Activated T-cell treated with anti-CD3 and anti-CD28 coated beads, Interleukin-2, amount 50 U/mL, for 72 hours (primary cell): ENCODE measurements at regions not wholly inside any gene's neighbourhood (a gene's known extent, or its start where the extent isn't known, plus 50 kb on each side); places are given as distances from the start of the nearest gene placed in this dataset.
"Not testable (repeated sequence)": the region's sequence is repeated elsewhere in the genome, so short reads cannot be mapped to it uniquely, and the experiment has no call there.

ENCODE experiments used
- ATAC-seq, 2 donors: fragments of 150-1000 bp; cut with Tn5 transposase; replicated peaks in 1 of 2; 2 replicates each; pipeline ENCODE4 v1.10.0; 2021; ENCODE audit warnings: moderate library complexity in 2 of 2, mild to moderate bottlenecking in 1 of 2
- DNase-seq, 2 donors: peaks; one replicate each; pipeline ENCODE4 v3.0.0; 2021 to 2022; ENCODE audit warnings: mixed read lengths in 1 of 2
- H3K27ac Mint-ChIP-seq: one replicate; pipeline ENCODE4 v1.8.0; 2022; ENCODE audit warnings: mild to moderate bottlenecking, moderate library complexity, mixed read lengths
- H3K27me3 Mint-ChIP-seq: one replicate; pipeline ENCODE4 v1.8.0; 2022; ENCODE audit warnings: low read depth, mixed read lengths
- H3K36me3 Mint-ChIP-seq, 2 donors: one replicate each; pipeline ENCODE4 v1.8.0; 2022; ENCODE audit warnings: mixed read lengths in 2 of 2, mild to moderate bottlenecking in 1 of 2; ENCODE audit not compliant: insufficient read depth in 2 of 2
- H3K4me1 Mint-ChIP-seq: one replicate; pipeline ENCODE4 v1.8.0; 2022; ENCODE audit warnings: low read depth, mixed read lengths
- H3K4me3 Mint-ChIP-seq, 2 donors: one replicate each; pipeline ENCODE4 v1.8.0; 2022; ENCODE audit warnings: mild to moderate bottlenecking in 2 of 2, mixed read lengths in 2 of 2, moderate library complexity in 2 of 2
- H3K9me3 Mint-ChIP-seq, 2 donors: one replicate each; pipeline ENCODE4 v1.8.0; 2022; ENCODE audit warnings: mixed read lengths in 2 of 2

DNA sequence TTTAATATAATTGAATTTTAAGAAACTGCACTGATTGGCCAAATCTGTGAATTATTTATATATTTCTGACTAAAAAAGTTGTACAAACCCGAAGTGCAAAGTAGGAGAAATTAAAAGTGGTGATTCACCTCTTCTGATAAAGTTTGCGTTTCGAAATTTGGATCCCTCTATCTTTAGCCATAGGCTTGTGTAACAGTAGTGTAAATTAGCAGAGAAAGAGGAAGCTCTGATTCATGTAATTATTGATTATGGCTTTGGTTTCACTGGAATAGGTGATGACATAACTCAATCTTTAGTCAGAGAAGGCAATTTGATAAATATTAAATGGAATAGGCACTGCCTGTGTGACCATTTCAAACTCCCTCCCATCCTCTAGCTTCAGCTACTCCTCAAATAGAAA lies 717.8 kb upstream of the PCDH7 start:
- Mint-ChIP-seq H3K36me3 (no peaks in the 10 kb centered on the region), H3K4me1 (no peaks in the 10 kb centered on the region), H3K9me3 (peaks cover 4 to 7% of the 10 kb centered on the region in 2 donors), H3K27me3 (no peaks in the 10 kb centered on the region), H3K4me3 (no peak overlapping the region), H3K27ac (no peak overlapping the region)
- ATAC-seq: no peak
- no peak for DNase-seq

DNA sequence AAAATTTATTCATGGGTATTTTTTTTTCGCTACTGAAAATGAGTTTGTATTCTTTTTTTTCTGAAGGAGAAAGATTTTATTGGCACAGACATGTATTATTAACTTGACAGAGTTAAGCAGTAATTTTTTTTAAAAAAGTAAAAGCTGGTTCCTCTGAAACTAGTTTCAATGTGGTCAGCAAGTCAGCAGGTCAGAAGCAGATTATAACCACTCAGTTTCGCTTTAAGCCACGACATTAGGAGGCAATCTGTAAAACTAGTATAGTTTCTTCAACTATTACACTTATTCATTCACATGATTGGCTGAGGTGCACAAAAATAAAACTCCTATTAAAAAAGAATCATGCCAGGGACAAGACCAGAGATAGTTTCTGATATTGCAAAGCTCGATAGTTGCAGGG lies 714.2 kb upstream of the PCDH7 start:
- H3K4me3 Mint-ChIP-seq: no peak overlapping the region
- ATAC-seq: no peak
- H3K27me3 Mint-ChIP-seq: no peaks in the 10 kb centered on the region
- peaks cover 6 to 10% of the 10 kb centered on the region in 2 donors for H3K9me3 Mint-ChIP-seq
- H3K27ac Mint-ChIP-seq: no peak overlapping the region
- no peaks in the 10 kb centered on the region for H3K36me3 Mint-ChIP-seq
- H3K4me1 Mint-ChIP-seq: no peaks in the 10 kb centered on the region
- no peak for DNase-seq

- DNase-seq (no peak), ATAC-seq (no peak)
- Mint-ChIP-seq H3K27me3 (no peaks in the 10 kb centered on the region), H3K4me1 (no peaks in the 10 kb centered on the region), H3K4me3 (no peak overlapping the region), H3K9me3 (peaks cover 4 to 6% of the 10 kb centered on the region in 2 donors), H3K36me3 (no peaks in the 10 kb centered on the region), H3K27ac (no peak overlapping the region)
Observed at GRCh38 chr4:30024526-30024925, 695.6 kb upstream of the PCDH7 start.

GRCh38 chr4:30028826-30029225 lies 691.3 kb upstream of the PCDH7 start:
- no peaks in the 10 kb centered on the region for H3K4me1 Mint-ChIP-seq
- DNase-seq (no peak), ATAC-seq (no peak)

DNA sequence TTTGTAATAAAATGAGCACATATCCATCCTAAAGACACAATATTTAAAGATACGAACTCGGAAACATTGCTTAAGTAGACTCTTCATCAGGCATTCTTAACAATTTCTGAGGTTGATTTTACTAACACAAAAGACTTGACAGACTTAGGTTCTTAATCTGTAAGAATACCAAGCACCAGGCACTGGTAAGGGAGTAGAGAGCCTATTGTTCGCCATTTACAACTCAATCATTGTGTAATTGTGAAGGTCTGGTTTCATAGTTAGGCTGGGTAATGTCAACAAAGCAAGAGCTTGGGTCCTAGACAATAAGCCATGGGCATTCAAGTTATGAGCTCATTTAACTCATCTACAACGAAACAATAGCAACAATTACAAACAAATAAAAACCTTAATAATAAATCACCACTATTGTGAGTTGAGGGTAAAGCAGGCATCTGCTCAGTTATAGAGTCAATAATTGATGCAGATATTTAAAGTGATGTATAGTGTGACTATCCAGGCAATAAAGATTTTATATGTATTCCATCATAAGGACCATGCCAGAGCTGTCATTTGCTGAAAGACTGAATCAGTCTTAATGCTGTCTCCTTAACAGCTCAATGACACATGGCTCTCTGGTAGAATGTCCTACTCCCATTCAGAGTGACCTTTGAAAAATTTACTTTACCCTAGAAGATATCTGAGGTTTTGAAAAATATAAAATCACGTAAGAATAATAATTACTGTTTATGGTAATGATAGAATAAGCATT lies 664.0 kb upstream of the PCDH7 start:
- Mint-ChIP-seq H3K27me3 (no peaks in the 10 kb centered on the region), H3K4me3 (no peak overlapping the region), H3K9me3 (peaks cover 4% of the 10 kb centered on the region in 2 donors), H3K27ac (no peak overlapping the region), H3K4me1 (no peaks in the 10 kb centered on the region), H3K36me3 (peaks cover 0 to 2% of the 10 kb centered on the region in 2 donors)
- ATAC-seq (no peak), DNase-seq (no peak)

More at GRCh38 chr4:30028826-30029225, 691.3 kb upstream of the PCDH7 start:
- no peak overlapping the region for H3K4me3 Mint-ChIP-seq
- H3K36me3 Mint-ChIP-seq: no peaks in the 10 kb centered on the region
- H3K27me3 Mint-ChIP-seq: no peaks in the 10 kb centered on the region
- peaks cover 9 to 10% of the 10 kb centered on the region in 2 donors for H3K9me3 Mint-ChIP-seq
- H3K27ac Mint-ChIP-seq: no peak overlapping the region

- Mint-ChIP-seq H3K4me1 (no peaks in the 10 kb centered on the region), H3K9me3 (peaks cover 7 to 9% of the 10 kb centered on the region in 2 donors), H3K4me3 (no peak overlapping the region), H3K36me3 (no peaks in the 10 kb centered on the region), H3K27ac (no peak overlapping the region), H3K27me3 (no peaks in the 10 kb centered on the region)
- ATAC-seq (no peak), DNase-seq (no peak)
Observed at GRCh38 chr4:30068234-30068633, 651.9 kb upstream of the PCDH7 start.

GRCh38 chr4:30073011-30073710 lies 647.0 kb upstream of the PCDH7 start:
- Mint-ChIP-seq H3K4me3 (no peak overlapping the region), H3K4me1 (no peaks in the 10 kb centered on the region), H3K27me3 (no peaks in the 10 kb centered on the region), H3K27ac (no peak overlapping the region), H3K9me3 (peaks cover 11 to 15% of the 10 kb centered on the region in 2 donors), H3K36me3 (no peaks in the 10 kb centered on the region)
- ATAC-seq: no peak
- DNase-seq: no peak

DNA sequence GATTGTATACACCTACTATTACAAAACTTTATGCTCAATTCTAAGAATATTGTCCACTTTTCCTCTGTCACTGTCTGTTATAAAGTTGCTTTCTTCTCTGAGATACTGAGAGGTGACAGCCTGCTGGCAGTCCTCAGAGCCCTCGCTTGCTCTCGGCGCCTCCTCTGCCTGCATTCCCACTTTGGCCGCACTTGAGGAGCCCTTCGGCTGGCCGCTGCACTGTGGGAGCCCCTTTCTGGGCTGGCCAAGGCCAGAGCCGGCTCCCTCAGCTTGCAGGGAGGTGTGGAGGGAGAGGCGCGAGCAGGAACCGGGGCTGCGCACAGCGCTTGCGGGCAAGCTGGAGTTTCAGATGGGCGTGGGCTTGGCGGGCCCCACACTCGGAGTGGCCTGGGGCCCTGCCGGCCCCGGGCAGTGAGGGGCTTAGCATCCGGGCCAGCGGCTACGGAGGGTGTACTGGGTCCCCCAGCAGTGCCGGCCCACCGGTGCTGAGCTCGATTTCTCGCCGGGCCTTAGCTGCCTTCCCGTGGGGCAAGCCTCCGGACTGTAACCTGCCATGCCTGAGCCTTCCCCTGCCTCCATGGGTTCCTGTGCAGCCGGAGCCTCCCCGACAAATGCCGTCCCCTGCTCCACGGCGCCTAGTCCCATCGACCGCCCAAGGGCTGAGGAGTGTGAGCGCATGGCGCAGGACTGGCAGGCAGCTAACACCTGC lies 627.6 kb upstream of the PCDH7 start:
- not testable (repeated sequence) for H3K4me1 Mint-ChIP-seq, H3K27me3 Mint-ChIP-seq, H3K36me3 Mint-ChIP-seq, DNase-seq, H3K27ac Mint-ChIP-seq, H3K4me3 Mint-ChIP-seq, ATAC-seq
- H3K9me3 Mint-ChIP-seq: peaks cover 11 to 17% of the 10 kb centered on the region in 2 donors

DNA sequence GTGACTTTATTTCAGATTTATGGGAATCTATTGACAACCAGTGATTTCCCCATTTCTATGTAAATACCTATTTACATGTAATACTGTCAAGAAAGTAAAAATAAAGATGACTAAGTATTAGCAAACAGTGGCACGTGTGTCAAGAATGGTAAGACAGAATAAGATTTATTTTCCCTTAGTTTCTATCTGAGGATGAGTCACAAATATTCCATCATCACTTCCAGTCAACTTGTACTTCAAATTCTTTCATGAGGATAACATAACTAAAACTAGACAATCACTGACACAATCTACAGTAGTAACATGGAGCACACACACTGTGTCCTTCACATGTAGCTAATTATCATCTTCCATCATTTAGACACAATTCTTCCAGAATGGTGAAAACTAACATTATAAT lies 625.3 kb upstream of the PCDH7 start:
- no peak overlapping the region for H3K27ac Mint-ChIP-seq
- peaks cover 2 to 3% of the 10 kb centered on the region in 2 donors for H3K36me3 Mint-ChIP-seq
- no peaks in the 10 kb centered on the region for H3K27me3 Mint-ChIP-seq
- DNase-seq (no peak), ATAC-seq (no peak)
- H3K4me1 Mint-ChIP-seq: no peaks in the 10 kb centered on the region
- H3K9me3 Mint-ChIP-seq: peaks cover 10 to 13% of the 10 kb centered on the region in 2 donors
- H3K4me3 Mint-ChIP-seq: no peak overlapping the region

GRCh38 chr4:30103455-30103854 lies 616.7 kb upstream of the PCDH7 start:
- Mint-ChIP-seq H3K36me3 (no peaks in the 10 kb centered on the region), H3K27me3 (no peaks in the 10 kb centered on the region), H3K27ac (no peak overlapping the region), H3K4me1 (no peaks in the 10 kb centered on the region), H3K9me3 (peaks cover 6 to 8% of the 10 kb centered on the region in 2 donors), H3K4me3 (no peak overlapping the region)
- ATAC-seq: no peak
- no peak for DNase-seq

- Mint-ChIP-seq H3K4me3 (no peak overlapping the region), H3K36me3 (peaks cover 0 to 1% of the 10 kb centered on the region in 2 donors), H3K27ac (no peak overlapping the region), H3K27me3 (no peaks in the 10 kb centered on the region), H3K9me3 (peaks cover 8 to 9% of the 10 kb centered on the region in 2 donors), H3K4me1 (no peaks in the 10 kb centered on the region)
- ATAC-seq (no peak), DNase-seq (no peak)
Observed at GRCh38 chr4:30116401-30116800, 603.8 kb upstream of the PCDH7 start.

DNA sequence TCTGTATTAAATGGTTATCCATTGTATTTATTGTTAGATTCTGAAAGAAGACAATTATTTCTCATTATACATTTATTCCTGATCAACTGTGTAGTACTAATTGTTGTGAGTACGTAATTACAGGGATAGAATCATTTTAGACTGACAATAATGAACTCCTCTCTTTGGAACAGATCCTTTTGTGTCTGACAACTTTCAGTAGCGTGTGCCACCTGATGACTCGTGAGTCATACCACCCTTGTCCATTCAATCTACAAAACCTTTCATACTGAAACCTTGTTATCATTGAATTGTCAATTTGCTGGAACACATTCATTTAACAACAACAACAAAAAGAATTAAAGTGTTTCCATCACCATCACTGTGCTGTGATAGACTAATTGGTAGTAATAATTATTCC lies 602.7 kb upstream of the PCDH7 start:
- ATAC-seq: no peak
- H3K27me3 Mint-ChIP-seq: no peaks in the 10 kb centered on the region
- H3K27ac Mint-ChIP-seq: no peak overlapping the region
- no peaks in the 10 kb centered on the region for H3K36me3 Mint-ChIP-seq
- DNase-seq: no peak
- H3K4me3 Mint-ChIP-seq: no peak overlapping the region
- no peaks in the 10 kb centered on the region for H3K4me1 Mint-ChIP-seq
- peaks cover 4 to 6% of the 10 kb centered on the region in 2 donors for H3K9me3 Mint-ChIP-seq

DNA sequence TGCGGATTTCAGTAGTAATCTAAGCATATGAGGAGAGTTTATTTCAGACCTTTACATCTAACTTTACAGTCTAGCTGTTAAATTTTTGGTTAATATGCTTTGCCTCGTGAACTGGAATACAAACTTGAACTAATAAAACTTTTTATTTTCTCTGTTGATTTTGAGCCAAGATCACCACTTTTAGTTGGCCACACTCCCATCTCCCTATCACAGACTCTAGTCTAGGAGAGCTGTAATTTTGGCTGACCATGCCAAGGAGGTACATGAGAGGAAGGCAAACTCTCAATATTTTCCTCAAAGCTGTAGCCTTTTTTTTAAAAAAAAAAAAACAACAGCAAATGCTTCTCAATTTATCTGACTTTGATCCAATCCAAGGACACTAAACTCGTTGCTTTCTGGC lies 597.5 kb upstream of the PCDH7 start:
- Mint-ChIP-seq H3K27me3 (no peaks in the 10 kb centered on the region), H3K4me1 (no peaks in the 10 kb centered on the region), H3K36me3 (no peaks in the 10 kb centered on the region)

More for the DNA sequence above, 597.5 kb upstream of the PCDH7 start:
- Mint-ChIP-seq H3K4me3 (no peak overlapping the region), H3K27ac (no peak overlapping the region), H3K9me3 (peaks cover 1 to 2% of the 10 kb centered on the region in 2 donors)
- DNase-seq (no peak), ATAC-seq (no peak)
